AG09319 (cell line): ENCODE measurements at regions not wholly inside any gene's neighbourhood (a gene's known extent, or its start where the extent isn't known, plus 50 kb on each side); places are given as distances from the start of the nearest gene placed in this dataset.

Experiments
- DNase-seq: peaks from one replicate; pipeline ENCODE4 v3.0.0-alpha.2; 2010; ENCODE audit warnings: low read depth; ENCODE audit errors: extremely low read depth
- TF ChIP-seq, protein P1 (sequence below): IDR thresholded peaks from 2 replicates; pipeline ENCODE4 v1.5.1; 2011; ENCODE audit warnings: low read depth, mild to moderate bottlenecking, inconsistent platforms, low read length, moderate library complexity

DNA sequence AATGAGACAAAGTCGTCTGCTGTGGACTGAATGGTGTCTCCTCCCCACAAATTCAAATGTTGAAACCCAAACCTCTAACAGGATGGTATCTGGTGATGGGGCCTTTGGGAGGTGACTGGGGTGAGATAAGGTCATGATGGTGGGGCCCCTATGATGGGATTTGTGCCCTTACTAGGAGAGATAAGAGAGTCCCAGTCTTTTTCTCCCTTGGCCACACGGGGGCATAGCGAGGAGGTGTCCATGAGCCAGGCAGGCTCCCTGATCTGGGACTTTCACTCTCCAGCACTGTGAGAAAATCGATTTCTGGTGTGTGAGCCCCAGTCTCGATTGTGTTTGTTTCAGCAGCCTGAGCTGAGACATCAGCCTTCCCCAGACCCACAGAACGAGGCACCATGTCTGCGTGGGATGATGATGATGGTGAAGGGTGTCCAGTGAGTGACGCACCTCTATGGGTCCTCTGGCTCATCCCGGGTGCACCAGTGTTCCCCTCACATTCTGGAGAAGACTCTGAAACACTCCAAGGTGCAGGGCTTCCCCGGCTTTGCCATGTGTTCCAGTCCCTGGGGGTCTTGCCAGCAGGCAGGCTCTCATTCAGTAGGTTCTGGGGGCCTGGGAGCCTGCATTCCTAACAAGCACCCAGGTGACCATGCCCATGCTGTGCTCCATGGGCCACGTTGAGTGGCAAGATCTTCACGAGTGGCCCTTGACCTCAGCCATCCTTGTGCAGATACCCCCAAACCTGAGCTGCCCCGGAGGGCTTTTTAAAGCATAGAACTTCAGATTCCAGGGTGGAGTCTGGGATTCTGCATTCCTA lies 363.0 kb downstream of the CTTN start:
- TF ChIP-seq, protein P1, sequence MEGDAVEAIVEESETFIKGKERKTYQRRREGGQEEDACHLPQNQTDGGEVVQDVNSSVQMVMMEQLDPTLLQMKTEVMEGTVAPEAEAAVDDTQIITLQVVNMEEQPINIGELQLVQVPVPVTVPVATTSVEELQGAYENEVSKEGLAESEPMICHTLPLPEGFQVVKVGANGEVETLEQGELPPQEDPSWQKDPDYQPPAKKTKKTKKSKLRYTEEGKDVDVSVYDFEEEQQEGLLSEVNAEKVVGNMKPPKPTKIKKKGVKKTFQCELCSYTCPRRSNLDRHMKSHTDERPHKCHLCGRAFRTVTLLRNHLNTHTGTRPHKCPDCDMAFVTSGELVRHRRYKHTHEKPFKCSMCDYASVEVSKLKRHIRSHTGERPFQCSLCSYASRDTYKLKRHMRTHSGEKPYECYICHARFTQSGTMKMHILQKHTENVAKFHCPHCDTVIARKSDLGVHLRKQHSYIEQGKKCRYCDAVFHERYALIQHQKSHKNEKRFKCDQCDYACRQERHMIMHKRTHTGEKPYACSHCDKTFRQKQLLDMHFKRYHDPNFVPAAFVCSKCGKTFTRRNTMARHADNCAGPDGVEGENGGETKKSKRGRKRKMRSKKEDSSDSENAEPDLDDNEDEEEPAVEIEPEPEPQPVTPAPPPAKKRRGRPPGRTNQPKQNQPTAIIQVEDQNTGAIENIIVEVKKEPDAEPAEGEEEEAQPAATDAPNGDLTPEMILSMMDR = no peak
- DNase-seq = no peak

DNA sequence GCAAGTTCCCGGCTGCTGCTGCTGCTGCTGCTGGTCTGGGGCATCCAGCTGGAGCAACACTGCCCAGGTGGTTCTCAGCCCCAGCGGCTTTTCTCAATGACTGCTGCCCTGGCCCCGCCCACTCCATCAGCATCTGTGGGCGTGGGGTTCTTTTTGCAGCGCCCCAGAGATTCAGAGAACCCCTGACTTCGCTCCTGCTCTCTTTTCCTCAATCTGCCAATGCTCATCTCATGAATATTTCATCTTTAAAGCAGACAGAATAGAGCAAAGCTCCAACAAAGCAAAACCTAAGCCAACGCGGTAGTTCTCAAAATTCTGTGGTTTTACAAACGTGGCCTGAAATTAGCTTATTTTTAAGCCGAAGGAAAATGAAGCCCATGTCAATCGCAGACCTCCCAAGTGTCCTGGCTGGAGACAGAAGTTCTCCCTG lies 363.6 kb downstream of the CTTN start:
- TF ChIP-seq, protein P1 = no peak
- DNase-seq = no peak

DNA sequence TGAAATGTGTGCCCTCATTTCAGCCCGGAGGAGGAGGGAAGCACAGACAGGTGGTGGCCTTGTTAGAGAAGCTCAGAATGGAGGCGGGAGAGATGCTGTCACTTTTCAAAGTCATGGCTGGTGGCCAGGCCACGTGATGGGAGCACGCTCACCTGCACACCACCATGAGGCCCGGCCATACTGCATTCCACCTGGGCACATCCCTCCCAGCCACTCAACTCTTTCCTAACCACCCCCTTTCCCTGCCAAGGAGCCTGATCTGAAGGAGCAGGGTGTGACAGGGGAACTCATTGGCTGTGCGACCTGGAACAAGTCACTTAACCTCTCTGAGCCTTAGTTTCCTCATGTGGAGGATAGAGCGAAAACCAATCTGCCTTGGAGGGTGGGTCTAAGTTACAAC lies 364.5 kb downstream of the CTTN start:
- TF ChIP-seq, protein P1 = no peak
- DNase-seq = no peak

DNA sequence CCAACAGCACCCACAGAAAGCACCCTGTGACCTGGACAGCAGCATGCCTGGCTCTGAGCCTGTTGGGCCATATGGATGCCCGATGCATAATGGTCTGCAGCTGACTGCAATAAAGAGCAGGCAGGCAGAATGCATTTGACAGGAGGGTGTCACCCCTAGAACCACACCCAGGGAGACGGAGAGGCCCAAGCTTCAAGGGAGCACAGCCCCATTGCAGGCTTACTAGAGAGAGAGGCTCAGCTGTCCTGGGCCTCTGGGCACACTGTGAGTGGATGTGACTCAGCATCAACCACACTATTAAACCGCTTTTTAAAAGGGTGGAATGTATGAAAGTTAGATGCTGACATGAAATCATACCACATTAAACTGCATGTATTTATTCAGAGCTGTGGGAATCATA lies 365.3 kb downstream of the CTTN start:
- TF ChIP-seq, protein P1 = no peak

DNA sequence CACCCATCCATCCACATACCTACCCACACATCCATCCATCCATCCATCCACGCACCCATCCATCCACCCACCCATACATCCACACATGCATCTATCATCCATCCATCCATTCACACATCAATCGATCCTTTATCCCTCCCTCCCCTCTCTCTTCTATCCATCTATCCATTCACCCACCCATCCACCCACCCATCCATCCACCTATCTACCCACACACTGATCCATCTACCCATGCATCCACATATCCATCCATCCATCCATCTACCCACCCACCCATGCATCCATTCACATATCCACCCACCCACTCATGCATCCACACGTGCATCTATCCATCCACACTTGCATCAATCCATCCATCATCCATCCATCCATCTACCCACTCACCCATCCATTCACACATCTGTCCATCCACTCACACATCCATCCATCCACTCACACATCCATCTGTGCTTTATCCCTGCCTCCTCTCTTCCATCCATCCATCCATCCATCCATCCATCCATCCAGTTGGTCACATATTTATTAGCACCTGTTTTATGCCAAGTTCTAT lies 366.1 kb downstream of the CTTN start:
- TF ChIP-seq, protein P1 = no peak
- DNase-seq = no peak

More for the DNA sequence above, 365.3 kb downstream of the CTTN start:
- no peak for DNase-seq

DNA sequence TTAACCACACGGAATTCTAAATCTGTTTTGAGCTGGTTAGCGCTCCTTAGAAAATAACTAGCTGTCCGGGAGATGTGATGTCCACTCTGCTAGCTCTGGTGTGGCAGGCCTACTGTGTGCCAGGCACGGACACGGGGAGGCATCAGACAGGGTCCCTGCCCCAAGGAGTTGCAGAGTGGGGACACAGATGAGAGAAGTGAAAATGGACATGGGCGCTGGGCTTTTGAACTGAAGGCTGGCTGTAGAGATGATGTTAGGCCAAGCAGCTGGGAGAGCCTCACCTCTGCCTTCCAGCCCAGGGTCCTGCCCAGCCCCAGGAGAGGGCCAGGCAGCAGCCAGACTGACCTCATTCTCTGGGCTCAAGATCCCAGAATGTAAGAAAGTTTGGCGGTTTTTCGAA lies 368.6 kb downstream of the CTTN start:
- TF ChIP-seq, protein P1 = no peak

DNA sequence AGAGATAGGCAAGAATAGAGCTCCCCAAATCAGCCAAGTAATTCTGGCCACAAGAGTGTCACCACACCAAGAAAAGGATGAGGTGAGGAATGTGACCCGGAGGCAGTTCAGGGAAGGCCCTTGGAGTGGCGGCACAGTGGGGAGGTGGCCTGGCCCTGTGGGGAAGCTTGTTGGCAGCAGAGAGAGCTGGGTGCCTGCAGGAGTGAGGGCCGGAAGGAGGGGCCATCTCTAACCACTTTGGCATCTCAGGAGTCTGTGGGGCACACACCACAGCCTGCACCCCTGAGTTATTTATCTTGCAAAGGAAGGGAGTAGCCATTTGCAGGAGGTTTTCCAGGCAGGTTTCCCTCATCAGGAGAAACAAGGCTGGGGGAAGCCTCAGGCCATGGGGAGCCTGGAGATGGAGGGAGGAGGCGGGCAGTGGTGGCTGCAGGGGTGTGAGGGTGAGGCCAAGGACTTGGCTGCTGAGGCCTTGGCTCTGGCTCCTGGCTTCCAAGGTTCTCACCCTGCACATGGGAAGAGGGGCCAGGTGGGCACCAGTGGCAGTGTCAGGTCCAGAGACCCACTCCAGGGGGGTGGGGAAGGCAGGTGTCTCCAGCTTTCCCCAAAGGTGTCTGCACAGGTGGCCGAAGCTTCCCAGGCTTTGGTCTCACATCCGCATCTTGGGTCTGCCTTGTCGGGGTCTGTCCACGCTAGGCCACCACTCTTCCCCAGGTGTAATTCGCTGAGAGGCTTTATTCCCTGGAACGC lies 370.2 kb downstream of the CTTN start:
- TF ChIP-seq, protein P1 = no peak
- DNase-seq = no peak

More for the DNA sequence above, 368.6 kb downstream of the CTTN start:
- no peak for DNase-seq
